HepG2 (cell line): ENCODE measurements at regions not wholly inside any gene's neighbourhood (a gene's known extent, or its start where the extent isn't known, plus 50 kb on each side); places are given as distances from the start of the nearest gene placed in this dataset.

Experiments
- ATAC-seq: fragments of 200-7000 bp; cut with Tn5 transposase; 3 replicates; pipeline ENCODE4 v1.9.1; 2020; ENCODE audit warnings: mild to moderate bottlenecking, moderate library complexity
- BruUV-seq: library from RNA; stranded (reverse); fragments of 400-500 nt; replicated peaks from 2 replicates; lab custom pipeline; 2021; lab: Mats Ljungman, UMichigan
- CTCF ChIA-PET: fragments of 300-600 bp; formaldehyde crosslinking; extraction: SDS; loops from one replicate; lab custom pipeline; 2021; ENCODE audit warnings: low total read pairs, inconsistent platforms, low intra/inter-chr PET ratio; lab: Yijun Ruan, JAX
- POLR2A ChIA-PET: fragments of 350-600 bp; sonication (Branson Sonifier 250); formaldehyde crosslinking; loops from one replicate; lab custom pipeline; 2020; ENCODE audit warnings: antibody characterized with exemption, inconsistent platforms; lab: Yijun Ruan, JAX
- DNase-seq: peaks from one replicate; pipeline ENCODE4 v3.0.0-alpha.2; 2015; ENCODE audit warnings: low spot score
- FAIRE-seq: peaks from 3 replicates; lab custom pipeline; 2011; peaks lifted over from hg19 to GRCh38; lab: Jason Lieb, UNC
- H2AFZ ChIP-seq: one replicate; pipeline ENCODE4 v1.6.1; 2011; ENCODE audit warnings: low read length, inconsistent platforms
- H3K27ac ChIP-seq: fragments of 300-600 bp; 3 replicates; pipeline ENCODE4 v1.8.0; 2011; ENCODE audit warnings: mixed run types, mild to moderate bottlenecking, mixed read lengths, low read length, inconsistent platforms; ENCODE audit not compliant: insufficient read depth; ENCODE audit errors: extremely low read length
- H3K27me3 ChIP-seq, 2 experiments: fragments of 200-600 bp in 1 of 2; 2 replicates in 1 of 2; 3 replicates in 1 of 2; pipeline versions ENCODE4 v1.6.0 to v1.8.0; 2011; ENCODE audit warnings: low read length in 2 of 2, mild to moderate bottlenecking in 2 of 2, moderate library complexity in 2 of 2, inconsistent platforms in 1 of 2; ENCODE audit not compliant: insufficient read depth in 2 of 2, control insufficient read depth in 1 of 2
- H3K36me3 ChIP-seq, 2 experiments: fragments of 200-600 bp in 1 of 2; replicated peaks in 1 of 2; 2 replicates in 1 of 2; 3 replicates in 1 of 2; pipeline versions ENCODE4 v1.5.1 to v1.8.0; 2011; ENCODE audit warnings: low read length in 2 of 2, inconsistent platforms in 1 of 2; ENCODE audit not compliant: insufficient read depth in 2 of 2, control insufficient read depth in 1 of 2
- H3K4me1 ChIP-seq: 2 replicates; pipeline ENCODE4 v1.5.1; 2012; ENCODE audit warnings: low read length, inconsistent platforms; ENCODE audit not compliant: insufficient read depth
- H3K4me2 ChIP-seq: 2 replicates; pipeline ENCODE4 v1.6.0; 2011; ENCODE audit warnings: low read depth, low read length, inconsistent platforms
- H3K4me3 ChIP-seq, 3 experiments: fragments of 200-600 bp in 1 of 3; sonication (generic), shearing (Covaris generic) in 1 of 3; replicated peaks in 1 of 3; 2 replicates each; pipeline ENCODE4 v1.5.1; 2011 to 2016; ENCODE audit warnings: low read length in 3 of 3, inconsistent platforms in 2 of 3, low read depth in 2 of 3, mild to moderate bottlenecking in 2 of 3, control low read depth in 1 of 3, mixed read lengths in 1 of 3; ENCODE audit not compliant: insufficient read depth in 1 of 3
- H3K79me2 ChIP-seq: one replicate; pipeline ENCODE4 v1.6.1; 2011; ENCODE audit warnings: low read length, inconsistent platforms; ENCODE audit not compliant: insufficient read depth
- H3K9ac ChIP-seq: 2 replicates; pipeline ENCODE4 v1.6.0; 2011; ENCODE audit warnings: mild to moderate bottlenecking, low read depth, low read length, inconsistent platforms; ENCODE audit not compliant: insufficient read depth
- H3K9me3 ChIP-seq: 2 replicates; pipeline ENCODE4 v1.5.1; 2012; ENCODE audit warnings: mild to moderate bottlenecking, low read length
- H4K20me1 ChIP-seq: 2 replicates; pipeline ENCODE4 v1.6.0; 2011; ENCODE audit warnings: inconsistent platforms, mild to moderate bottlenecking, low read length, moderate library complexity; ENCODE audit not compliant: insufficient read depth
- AGO1 ChIP-seq: fragments of 200-400 bp; formaldehyde crosslinking; IDR thresholded peaks from 2 replicates; pipeline ENCODE4 v1.6.1; 2017; ENCODE audit warnings: mild to moderate bottlenecking, low read depth, low read length, moderate library complexity; ENCODE audit not compliant: poor library complexity, severe bottlenecking
- ATF3 ChIP-seq: sonication (generic); formaldehyde crosslinking; IDR thresholded peaks from 2 replicates; pipeline ENCODE4 v1.4.0; 2020; ENCODE audit warnings: missing genetic modification reagents
- BCL6 ChIP-seq: IDR thresholded peaks from 2 replicates; pipeline ENCODE4 v1.6.1; 2016; ENCODE audit warnings: missing genetic modification reagents, missing compliant biosample characterization
- FOXK2 ChIP-seq: fragments of 450-650 bp; IDR thresholded peaks from 2 replicates; pipeline ENCODE4 v1.6.1; 2016
- HDAC6 ChIP-seq: fragments of 200-600 bp; sonication (generic); IDR thresholded peaks from 2 replicates; pipeline ENCODE4 v1.7.0; 2017; ENCODE audit warnings: mild to moderate bottlenecking, antibody characterized with exemption, low read length, low read depth
- KDM1A ChIP-seq: IDR thresholded peaks from 2 replicates; pipeline ENCODE4 v1.6.1; 2016; ENCODE audit warnings: missing compliant biosample characterization
- LBX2 ChIP-seq: sonication (generic); formaldehyde crosslinking; IDR thresholded peaks from 2 replicates; pipeline ENCODE4 v1.5.0; 2020; ENCODE audit warnings: missing genetic modification reagents, mild to moderate bottlenecking, borderline replicate concordance
- NFE2 ChIP-seq: sonication (generic); formaldehyde crosslinking; IDR thresholded peaks from 2 replicates; pipeline ENCODE4 v1.4.0; 2020; ENCODE audit warnings: missing genetic modification reagents
- RBM22 ChIP-seq: fragments of 200-400 bp; formaldehyde crosslinking; optimal IDR thresholded peaks from 2 replicates; pipeline ENCODE3; 2017; ENCODE audit warnings: mild to moderate bottlenecking, low read length, moderate library complexity
- RERE ChIP-seq: IDR thresholded peaks from 2 replicates; pipeline ENCODE4 v1.6.1; 2016; ENCODE audit warnings: low read depth, missing genetic modification reagents, missing compliant biosample characterization
- TBX3 ChIP-seq: fragments of 450-650 bp; IDR thresholded peaks from 2 replicates; pipeline ENCODE4 v1.6.1; 2017; ENCODE audit warnings: antibody characterized with exemption, mild to moderate bottlenecking, inconsistent platforms, borderline replicate concordance
- WIZ ChIP-seq: sonication (generic); formaldehyde crosslinking; IDR thresholded peaks from 2 replicates; pipeline ENCODE4 v1.5.1; 2020; ENCODE audit warnings: mild to moderate bottlenecking, missing genetic modification reagents
- ZBTB49 ChIP-seq: sonication (generic); formaldehyde crosslinking; IDR thresholded peaks from 2 replicates; pipeline ENCODE4 v1.4.0; 2020; ENCODE audit warnings: missing genetic modification reagents, borderline replicate concordance
- ZNF317 ChIP-seq: sonication (generic); formaldehyde crosslinking; IDR thresholded peaks from 2 replicates; pipeline ENCODE4 v1.5.0; 2020; ENCODE audit warnings: mild to moderate bottlenecking, missing genetic modification reagents
- ZNF33A ChIP-seq: sonication (generic); formaldehyde crosslinking; IDR thresholded peaks from 2 replicates; pipeline ENCODE4 v1.5.1; 2020; ENCODE audit warnings: missing genetic modification reagents, mild to moderate bottlenecking, moderate library complexity, borderline replicate concordance
- ZNF530 ChIP-seq: sonication (generic); formaldehyde crosslinking; IDR thresholded peaks from 2 replicates; pipeline ENCODE4 v1.5.0; 2020; ENCODE audit warnings: low read depth, mild to moderate bottlenecking, missing genetic modification reagents
- ZNF816 ChIP-seq: sonication (generic); formaldehyde crosslinking; IDR thresholded peaks from 2 replicates; pipeline ENCODE4 v1.8.0; 2022; ENCODE audit warnings: missing genetic modification reagents, mild to moderate bottlenecking, borderline replicate concordance
- ZNF891 ChIP-seq: sonication (generic); formaldehyde crosslinking; IDR thresholded peaks from 2 replicates; pipeline ENCODE4 v1.5.0; 2020; ENCODE audit warnings: mild to moderate bottlenecking, missing genetic modification reagents
- ZSCAN21 ChIP-seq: sonication (generic); formaldehyde crosslinking; IDR thresholded peaks from 2 replicates; pipeline ENCODE4 v1.8.0; 2022; ENCODE audit warnings: mild to moderate bottlenecking, missing genetic modification reagents, moderate library complexity, borderline replicate concordance
- WGBS: methylation state at CpG from one replicate; pipeline ENCODE4 v1.1.6; 2017; ENCODE audit warnings: low lambda C conversion rate; 5-methylcytosine and 5-hydroxymethylcytosine counted together
- in situ Hi-C: cut with HindIII; loops from 2 replicates; pipeline ENCODE4 v1.10.0; 2017; ENCODE audit warnings: low pct_unique_long_range_greater_than_20kb; ENCODE audit not compliant: extremely low pct_ligation_motif_present
- intact Hi-C: fragments of 100-400 bp; cut with micrococcal nuclease; formaldehyde crosslinking; loops from one replicate; pipeline ENCODE4 v1.10.0; 2022; ENCODE audit not compliant: unreplicated experiment

- Histone ChIP-seq H3K36me3 (no peaks in the 10 kb centered on the region), H3K4me2 (no peak overlapping the region), H3K9me3 (no peaks in the 10 kb centered on the region), H3K4me3 (no peak overlapping the region), H3K9ac (no peak overlapping the region), H3K27me3 (peaks cover 0 to 6% of the 10 kb centered on the region in 2 experiments; a peak in 1 of 5 replicates), H2AFZ (no peak overlapping the region), H3K27ac (no peak overlapping the region), H3K4me1 (no peaks in the 10 kb centered on the region), H4K20me1 (no peaks in the 10 kb centered on the region), H3K79me2 (no peaks in the 10 kb centered on the region)
- ChIA-PET POLR2A (no interaction called here), CTCF (no interaction called here)
- intact Hi-C loops (no loop called here), in situ Hi-C loops (no loop called here)
- FAIRE-seq = no peak
- 18% methylated on average over 6 of the region's 6 CpGs for WGBS
- no peak for DNase-seq
- no peak for ATAC-seq
- no TSS peak for BruUV-seq
- TF ChIP-seq ZSCAN21 (no peak), AGO1 (no peak), RERE (CRISPR knock-in tag) (no peak), FOXK2 (no peak), ZNF816 (CRISPR knock-in tag) (no peak), ZNF891 (no peak), BCL6 (CRISPR knock-in tag) (no peak), KDM1A (CRISPR knock-in tag) (no peak), TBX3 (no peak), LBX2 (CRISPR knock-in tag) (no peak), RBM22 (no peak), HDAC6 (no peak), ATF3 (CRISPR knock-in tag) (no peak), ZNF317 (CRISPR knock-in tag) (no peak), NFE2 (CRISPR knock-in tag) (no peak), ZNF33A (CRISPR knock-in tag) (no peak), ZBTB49 (CRISPR knock-in tag) (no peak), WIZ (CRISPR knock-in tag) (no peak), ZNF530 (no peak)
Observed at GRCh38 chr6:127000631-127001030, 117.8 kb upstream of the RSPO3 start.
